Activated naive CD4-positive, alpha-beta T cell treated with anti-CD3 and anti-CD28 coated beads, Interleukin-2, amount 10 ng/mL, durations not matched to agents 7 days and 5 days (primary cell): ENCODE measurements at regions not wholly inside any gene's neighbourhood (a gene's known extent, or its start where the extent isn't known, plus 50 kb on each side); places are given as distances from the start of the nearest gene placed in this dataset.
"Not testable (repeated sequence)": the region's sequence is repeated elsewhere in the genome, so short reads cannot be mapped to it uniquely, and the experiment has no call there.

ENCODE experiments used
- CTCF ChIA-PET: fragments of 350-600 bp; sonication (Branson Sonifier 250); formaldehyde crosslinking; loops from one replicate; lab custom pipeline; 2021; ENCODE audit warnings: antibody characterized with exemption; lab: Charles Lee
- DNase-seq: peaks from one replicate; pipeline ENCODE4 v3.0.0-alpha.2; 2020
- H3K27ac Mint-ChIP-seq: one replicate; pipeline ENCODE4 v1.8.0; 2021; ENCODE audit warnings: mild to moderate bottlenecking, moderate library complexity, mixed read lengths
- H3K27me3 Mint-ChIP-seq: one replicate; pipeline ENCODE4 v1.8.0; 2021; ENCODE audit warnings: mild to moderate bottlenecking, mixed read lengths
- H3K36me3 Mint-ChIP-seq: one replicate; pipeline ENCODE4 v1.8.0; 2021; ENCODE audit warnings: mixed read lengths
- H3K4me1 Mint-ChIP-seq: one replicate; pipeline ENCODE4 v1.8.0; 2021; ENCODE audit warnings: mixed read lengths
- H3K4me3 Mint-ChIP-seq: one replicate; pipeline ENCODE4 v1.8.0; 2021; ENCODE audit warnings: mild to moderate bottlenecking, moderate library complexity, mixed read lengths
- H3K9me3 Mint-ChIP-seq: one replicate; pipeline ENCODE4 v1.8.0; 2021; ENCODE audit warnings: mixed read lengths

- Mint-ChIP-seq H3K9me3 (no peaks in the 10 kb centered on the region), H3K4me1 (no peaks in the 10 kb centered on the region), H3K4me3 (no peak overlapping the region), H3K27ac (no peak overlapping the region), H3K27me3 (peaks cover 21% of the 10 kb centered on the region), H3K36me3 (no peaks in the 10 kb centered on the region)
- DNase-seq, result no peak
- CTCF ChIA-PET, result interaction anchor here (0.7 kb wide), 1 partner anchor 268 kb away, joined by 3 read pairs; no protein-coding TSS in a partner anchor
Observed at GRCh38 chr18:49685231-49685942, 123.5 kb downstream of the LIPG start.

- DNase-seq, H3K36me3 Mint-ChIP-seq, H3K4me1 Mint-ChIP-seq, CTCF ChIA-PET, H3K9me3 Mint-ChIP-seq, H3K27ac Mint-ChIP-seq, H3K4me3 Mint-ChIP-seq: not testable (repeated sequence)
- peaks cover 18% of the 10 kb centered on the region for H3K27me3 Mint-ChIP-seq
Observed at GRCh38 chr18:49682803-49683190, 120.9 kb downstream of the LIPG start.

- Mint-ChIP-seq H3K9me3 (no peaks in the 10 kb centered on the region), H3K27me3 (peaks cover 18% of the 10 kb centered on the region), H3K36me3 (no peaks in the 10 kb centered on the region), H3K27ac (no peak overlapping the region), H3K4me3 (no peak overlapping the region), H3K4me1 (no peaks in the 10 kb centered on the region)
- DNase-seq, result no peak
- CTCF ChIA-PET, result no interaction called here
Observed at GRCh38 chr18:49682173-49682802, 120.4 kb downstream of the LIPG start.

- DNase-seq, result no peak
- Mint-ChIP-seq H3K27ac (no peak overlapping the region), H3K27me3 (peaks cover 18% of the 10 kb centered on the region), H3K9me3 (no peaks in the 10 kb centered on the region), H3K36me3 (no peaks in the 10 kb centered on the region), H3K4me1 (no peaks in the 10 kb centered on the region), H3K4me3 (no peak overlapping the region)
- CTCF ChIA-PET, result no interaction called here
Observed at GRCh38 chr18:49681387-49681786, 119.5 kb downstream of the LIPG start.

GRCh38 chr18:49678440-49678839 is 116.6 kb downstream of the LIPG start:
- no peaks in the 10 kb centered on the region for H3K9me3 Mint-ChIP-seq
- H3K36me3 Mint-ChIP-seq, result no peaks in the 10 kb centered on the region
- H3K27me3 Mint-ChIP-seq, result peaks cover 8% of the 10 kb centered on the region
- no peak overlapping the region for H3K4me3 Mint-ChIP-seq
- H3K27ac Mint-ChIP-seq, result no peak overlapping the region
- CTCF ChIA-PET, result no interaction called here
- no peak for DNase-seq
- H3K4me1 Mint-ChIP-seq, result no peaks in the 10 kb centered on the region

- H3K4me3 Mint-ChIP-seq, result no peak overlapping the region
- peaks cover 8% of the 10 kb centered on the region for H3K27me3 Mint-ChIP-seq
- no peak for DNase-seq
- H3K4me1 Mint-ChIP-seq, result no peaks in the 10 kb centered on the region
- H3K36me3 Mint-ChIP-seq, result no peaks in the 10 kb centered on the region
- CTCF ChIA-PET, result no interaction called here
- no peaks in the 10 kb centered on the region for H3K9me3 Mint-ChIP-seq
- no peak overlapping the region for H3K27ac Mint-ChIP-seq
Observed at GRCh38 chr18:49677762-49678413, 116.0 kb downstream of the LIPG start.

- no peaks in the 10 kb centered on the region for H3K36me3 Mint-ChIP-seq
Observed at GRCh38 chr18:49677081-49677480, 115.2 kb downstream of the LIPG start.

GRCh38 chr18:49673281-49673680 is 111.4 kb downstream of the LIPG start:
- Mint-ChIP-seq H3K27ac (no peak overlapping the region), H3K27me3 (peaks cover 28% of the 10 kb centered on the region), H3K4me1 (no peaks in the 10 kb centered on the region), H3K9me3 (no peaks in the 10 kb centered on the region), H3K4me3 (no peak overlapping the region), H3K36me3 (no peaks in the 10 kb centered on the region)
- CTCF ChIA-PET, result no interaction called here
- DNase-seq, result no peak

More at GRCh38 chr18:49677081-49677480, 115.2 kb downstream of the LIPG start:
- Mint-ChIP-seq H3K27me3 (peaks cover 11% of the 10 kb centered on the region), H3K4me3 (no peak overlapping the region), H3K9me3 (no peaks in the 10 kb centered on the region), H3K27ac (no peak overlapping the region), H3K4me1 (no peaks in the 10 kb centered on the region)
- DNase-seq, result no peak
- CTCF ChIA-PET, result no interaction called here

- CTCF ChIA-PET, result no interaction called here
- no peak overlapping the region for H3K27ac Mint-ChIP-seq
- no peak for DNase-seq
- H3K36me3 Mint-ChIP-seq, result no peaks in the 10 kb centered on the region
- H3K4me3 Mint-ChIP-seq, result no peak overlapping the region
- H3K9me3 Mint-ChIP-seq, result no peaks in the 10 kb centered on the region
- H3K27me3 Mint-ChIP-seq, result peaks cover 31% of the 10 kb centered on the region
- no peaks in the 10 kb centered on the region for H3K4me1 Mint-ChIP-seq
Observed at GRCh38 chr18:49672853-49673252, 111.0 kb downstream of the LIPG start.

GRCh38 chr18:49669403-49669802 is 107.5 kb downstream of the LIPG start:
- Mint-ChIP-seq H3K36me3 (no peaks in the 10 kb centered on the region), H3K4me3 (no peak overlapping the region), H3K27me3 (peaks cover 42% of the 10 kb centered on the region), H3K27ac (no peak overlapping the region), H3K9me3 (no peaks in the 10 kb centered on the region), H3K4me1 (no peaks in the 10 kb centered on the region)
- no peak for DNase-seq
- CTCF ChIA-PET, result no interaction called here

- no peaks in the 10 kb centered on the region for H3K36me3 Mint-ChIP-seq
- H3K27ac Mint-ChIP-seq, result no peak overlapping the region
- CTCF ChIA-PET, result no interaction called here
- H3K9me3 Mint-ChIP-seq, result no peaks in the 10 kb centered on the region
- peaks cover 42% of the 10 kb centered on the region for H3K27me3 Mint-ChIP-seq
- no peaks in the 10 kb centered on the region for H3K4me1 Mint-ChIP-seq
- H3K4me3 Mint-ChIP-seq, result no peak overlapping the region
- no peak for DNase-seq
Observed at GRCh38 chr18:49668574-49669275, 106.9 kb downstream of the LIPG start.

- no peak overlapping the region for H3K27ac Mint-ChIP-seq
- no peak for DNase-seq
- no peaks in the 10 kb centered on the region for H3K36me3 Mint-ChIP-seq
- CTCF ChIA-PET, result no interaction called here
- no peaks in the 10 kb centered on the region for H3K9me3 Mint-ChIP-seq
- H3K27me3 Mint-ChIP-seq, result peaks cover 38% of the 10 kb centered on the region
- H3K4me3 Mint-ChIP-seq, result no peak overlapping the region
- H3K4me1 Mint-ChIP-seq, result no peaks in the 10 kb centered on the region
Observed at GRCh38 chr18:49667462-49667861, 105.6 kb downstream of the LIPG start.

- no peaks in the 10 kb centered on the region for H3K4me1 Mint-ChIP-seq
- peaks cover 31% of the 10 kb centered on the region for H3K27me3 Mint-ChIP-seq
- H3K27ac Mint-ChIP-seq, result no peak overlapping the region
- H3K36me3 Mint-ChIP-seq, result no peaks in the 10 kb centered on the region
- no peak overlapping the region for H3K4me3 Mint-ChIP-seq
- DNase-seq, result no peak
- CTCF ChIA-PET, result no interaction called here
- no peaks in the 10 kb centered on the region for H3K9me3 Mint-ChIP-seq
Observed at GRCh38 chr18:49666045-49666775, 104.4 kb downstream of the LIPG start.
